Thyroid gland (tissue), 4 donors: ENCODE measurements at regions not wholly inside any gene's neighbourhood (a gene's known extent, or its start where the extent isn't known, plus 50 kb on each side); places are given as distances from the start of the nearest gene placed in this dataset.

Source experiments
- DNase-seq, 2 donors: peaks; one replicate each; pipeline ENCODE4 v3.0.0-alpha.2; 2019
- H3K27ac ChIP-seq, 3 donors: fragments of 200-600 bp; sonication (generic); 1 replicate in 2 of 3; 2 replicates in 1 of 3; pipeline ENCODE4 v1.5.1; 2016 to 2019; ENCODE audit warnings: mild to moderate bottlenecking in 1 of 3, moderate library complexity in 1 of 3
- H3K27me3 ChIP-seq: fragments of 200-600 bp; sonication (generic); one replicate; pipeline ENCODE4 v1.5.1; 2019
- H3K36me3 ChIP-seq, 2 donors: fragments of 200-600 bp; sonication (generic); one replicate each; pipeline ENCODE4 v1.5.1; 2016 to 2019
- H3K4me1 ChIP-seq, 2 donors: fragments of 200-600 bp; sonication (generic); one replicate each; pipeline ENCODE4 v1.5.1; 2017 to 2019
- H3K4me3 ChIP-seq, 3 donors: fragments of 200-600 bp; sonication (generic); replicated peaks in 1 of 3; 1 replicate in 2 of 3; 2 replicates in 1 of 3; pipeline ENCODE4 v1.5.1; 2016; ENCODE audit warnings: mild to moderate bottlenecking in 1 of 3
- H3K9me3 ChIP-seq: fragments of 200-600 bp; sonication (generic); one replicate; pipeline ENCODE4 v1.5.1; 2017
- POLR2A ChIP-seq, 2 donors: fragments of 450-650 bp; IDR thresholded peaks; one replicate each; pipeline ENCODE4 v1.6.1; 2017; ENCODE audit warnings: antibody characterized with exemption in 2 of 2, mild to moderate bottlenecking in 2 of 2, moderate library complexity in 1 of 2
- WGBS, 2 donors: methylation state at CpG; one replicate each; pipeline ENCODE4 v1.1.5; 2017; 5-methylcytosine and 5-hydroxymethylcytosine counted together
- intact Hi-C: fragments of 100-400 bp; cut with DNase I; formaldehyde crosslinking; loops from one replicate; pipeline ENCODE4 v1.15.1; 2023
- TF ChIP-seq, protein P1 (sequence below), 6 experiments: fragments of 200-600 bp in 3 of 6; fragments of 450-650 bp in 3 of 6; sonication (generic) in 3 of 6; IDR thresholded peaks; one replicate each; pipeline ENCODE4 v1.5.1; 2016 to 2019; ENCODE audit warnings: antibody characterized with exemption in 6 of 6, mild to moderate bottlenecking in 2 of 6, inconsistent platforms in 1 of 6, moderate library complexity in 1 of 6

DNA sequence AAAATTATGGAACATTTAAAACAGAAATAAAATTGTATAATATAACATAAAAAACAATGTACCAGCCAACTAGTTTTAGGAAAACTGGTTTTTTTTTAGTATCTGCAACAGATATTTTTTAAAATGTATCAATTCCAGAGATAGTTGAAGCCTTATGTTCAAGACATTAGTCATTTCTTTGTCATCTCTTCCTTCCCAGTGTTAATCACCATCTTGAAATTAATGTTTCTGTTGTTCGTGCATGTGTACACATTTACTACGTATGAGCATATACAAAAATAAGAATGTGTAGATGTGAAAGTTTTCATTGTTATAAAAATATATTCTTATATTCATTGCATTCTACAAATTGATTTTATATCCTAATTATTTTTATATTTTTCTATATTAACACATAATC, 1062.1 kb downstream of the SLC6A15 start:
- TF ChIP-seq, protein P1, sequence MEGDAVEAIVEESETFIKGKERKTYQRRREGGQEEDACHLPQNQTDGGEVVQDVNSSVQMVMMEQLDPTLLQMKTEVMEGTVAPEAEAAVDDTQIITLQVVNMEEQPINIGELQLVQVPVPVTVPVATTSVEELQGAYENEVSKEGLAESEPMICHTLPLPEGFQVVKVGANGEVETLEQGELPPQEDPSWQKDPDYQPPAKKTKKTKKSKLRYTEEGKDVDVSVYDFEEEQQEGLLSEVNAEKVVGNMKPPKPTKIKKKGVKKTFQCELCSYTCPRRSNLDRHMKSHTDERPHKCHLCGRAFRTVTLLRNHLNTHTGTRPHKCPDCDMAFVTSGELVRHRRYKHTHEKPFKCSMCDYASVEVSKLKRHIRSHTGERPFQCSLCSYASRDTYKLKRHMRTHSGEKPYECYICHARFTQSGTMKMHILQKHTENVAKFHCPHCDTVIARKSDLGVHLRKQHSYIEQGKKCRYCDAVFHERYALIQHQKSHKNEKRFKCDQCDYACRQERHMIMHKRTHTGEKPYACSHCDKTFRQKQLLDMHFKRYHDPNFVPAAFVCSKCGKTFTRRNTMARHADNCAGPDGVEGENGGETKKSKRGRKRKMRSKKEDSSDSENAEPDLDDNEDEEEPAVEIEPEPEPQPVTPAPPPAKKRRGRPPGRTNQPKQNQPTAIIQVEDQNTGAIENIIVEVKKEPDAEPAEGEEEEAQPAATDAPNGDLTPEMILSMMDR (IDR thresholded peaks at IDR 0.05), result no peak
- TF ChIP-seq POLR2A (IDR thresholded peaks at IDR 0.05), result no peak
- intact Hi-C loops, result no loop called here
- H3K4me1 ChIP-seq, result no peaks in the 10 kb centered on the region
- no peaks in the 10 kb centered on the region for H3K36me3 ChIP-seq
- 70 to 71% methylated on average over 2 of the region's 2 CpGs for WGBS, 2 donors
- H3K9me3 ChIP-seq, result no peaks in the 10 kb centered on the region
- no peak overlapping the region for H3K4me3 ChIP-seq
- no peak for DNase-seq
- H3K27me3 ChIP-seq, result no peaks in the 10 kb centered on the region
- H3K27ac ChIP-seq, result no peak overlapping the region

DNA sequence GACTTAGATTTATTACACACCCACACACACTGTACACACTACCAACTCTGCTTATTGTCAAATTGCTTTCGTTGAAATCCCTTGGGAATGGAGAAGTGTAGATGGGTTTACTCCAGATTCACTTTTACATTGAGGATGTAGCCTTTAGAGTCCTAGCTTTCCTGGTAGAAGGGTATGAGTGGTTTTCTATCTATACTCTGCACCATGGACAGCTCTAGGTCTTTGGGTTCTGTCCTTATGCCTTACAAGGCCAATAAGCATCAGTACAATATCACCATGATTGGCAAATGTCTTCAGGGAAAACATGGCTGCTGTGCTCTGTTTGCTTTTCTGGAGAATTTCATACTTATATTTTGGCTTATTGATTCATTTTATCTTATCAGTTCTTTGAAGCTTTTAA, 1063.9 kb downstream of the SLC6A15 start:
- WGBS, 2 donors, result 76 to 86% methylated on average over 1 of the region's 1 CpG
- Histone ChIP-seq H3K36me3 (no peaks in the 10 kb centered on the region), H3K27ac (no peak overlapping the region), H3K9me3 (no peaks in the 10 kb centered on the region), H3K27me3 (no peaks in the 10 kb centered on the region), H3K4me3 (no peak overlapping the region), H3K4me1 (peaks cover 0 to 3% of the 10 kb centered on the region in 2 donors)
- DNase-seq, result no peak
- intact Hi-C loops, result no loop called here
- no peak for TF ChIP-seq POLR2A (IDR thresholded peaks at IDR 0.05)
- TF ChIP-seq, protein P1 (IDR thresholded peaks at IDR 0.05), result no peak

DNA sequence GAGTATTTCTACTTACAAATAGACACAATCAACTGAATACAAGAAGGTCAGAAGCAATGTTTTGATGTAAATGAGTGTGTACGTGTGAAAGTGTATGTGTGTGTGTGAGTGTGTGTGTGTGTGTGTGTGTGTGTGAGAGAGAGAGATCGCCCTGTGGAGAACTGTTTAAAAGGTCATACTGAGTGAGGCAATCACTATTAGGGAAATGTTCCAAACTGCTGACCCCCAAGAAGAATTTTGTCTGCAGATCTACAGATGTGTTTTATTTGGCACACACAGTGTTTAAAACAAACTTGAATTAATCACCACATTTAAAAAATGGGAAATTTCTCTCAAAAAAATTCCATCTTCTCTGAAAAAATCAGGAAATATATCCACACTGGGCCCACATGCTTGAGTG, 1069.1 kb downstream of the SLC6A15 start:
- Histone ChIP-seq H3K9me3 (no peaks in the 10 kb centered on the region), H3K36me3 (no peaks in the 10 kb centered on the region), H3K4me3 (no peak overlapping the region), H3K27ac (no peak overlapping the region), H3K27me3 (no peaks in the 10 kb centered on the region), H3K4me1 (peaks cover 0 to 8% of the 10 kb centered on the region in 2 donors)
- DNase-seq, result no peak
- intact Hi-C loops, result no loop called here
- 52 to 61% methylated on average over 2 of the region's 2 CpGs for WGBS, 2 donors
- TF ChIP-seq, protein P1 (IDR thresholded peaks at IDR 0.05), result no peak
- no peak for TF ChIP-seq POLR2A (IDR thresholded peaks at IDR 0.05)

DNA sequence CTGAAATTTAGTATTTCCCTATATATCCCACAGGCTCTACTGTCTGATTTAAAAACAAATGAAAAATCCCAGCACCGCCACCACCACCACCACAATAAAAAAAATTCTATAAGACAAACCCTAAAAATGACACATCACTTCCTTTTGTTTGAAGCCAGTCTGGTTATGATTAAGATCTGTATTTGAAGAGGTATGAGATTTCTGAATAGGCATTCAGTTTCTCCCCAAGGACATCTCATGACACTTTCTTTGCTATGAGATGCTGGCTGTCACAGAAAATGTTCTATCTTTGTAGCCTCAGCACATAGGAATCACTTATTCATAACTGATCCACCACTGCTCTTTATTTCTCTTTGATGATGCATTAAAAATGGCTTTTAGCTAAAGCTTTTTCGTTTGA, 1071.0 kb downstream of the SLC6A15 start:
- H3K9me3 ChIP-seq, result no peaks in the 10 kb centered on the region
- no peak overlapping the region for H3K4me3 ChIP-seq
- WGBS, 2 donors, result 87 to 93% methylated on average over 2 of the region's 2 CpGs
- no peaks in the 10 kb centered on the region for H3K27me3 ChIP-seq
- H3K27ac ChIP-seq, result no peak overlapping the region
- H3K4me1 ChIP-seq, result peaks cover 0 to 8% of the 10 kb centered on the region in 2 donors
- intact Hi-C loops, result no loop called here
- TF ChIP-seq, protein P1 (IDR thresholded peaks at IDR 0.05), result no peak
- TF ChIP-seq POLR2A (IDR thresholded peaks at IDR 0.05), result no peak
- no peak for DNase-seq
- H3K36me3 ChIP-seq, result no peaks in the 10 kb centered on the region

DNA sequence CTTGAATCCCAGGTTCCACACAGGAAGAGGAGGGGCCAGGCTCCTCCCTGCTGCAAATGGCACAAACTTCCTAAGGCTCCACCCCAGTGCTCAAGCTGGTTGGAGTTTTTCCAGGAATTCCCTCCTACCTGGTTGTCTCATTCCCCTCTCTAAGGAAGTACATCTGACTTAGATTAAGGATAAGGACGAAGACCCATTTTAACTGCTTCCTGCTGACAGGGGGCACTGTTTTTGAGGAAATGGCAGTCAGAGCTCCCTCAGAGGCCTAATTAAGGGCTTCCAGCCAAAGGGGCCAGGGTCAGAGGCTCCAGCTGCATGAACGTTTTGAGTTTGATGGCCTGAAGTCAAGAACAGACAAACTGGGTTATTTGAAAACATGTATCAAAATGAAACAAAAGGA, 1084.7 kb downstream of the SLC6A15 start:
- TF ChIP-seq POLR2A (IDR thresholded peaks at IDR 0.05), result no peak
- TF ChIP-seq, protein P1 (IDR thresholded peaks at IDR 0.05), result no peak
- 32 to 42% methylated on average over 2 of the region's 2 CpGs for WGBS, 2 donors
- no peak for DNase-seq
- Histone ChIP-seq H3K9me3 (no peaks in the 10 kb centered on the region), H3K4me1 (no peaks in the 10 kb centered on the region), H3K27me3 (no peaks in the 10 kb centered on the region), H3K27ac (no peak overlapping the region), H3K36me3 (no peaks in the 10 kb centered on the region), H3K4me3 (no peak overlapping the region)
- intact Hi-C loops, result no loop called here
